MM.1S (cell line): ENCODE measurements at regions not wholly inside any gene's neighbourhood (a gene's known extent, or its start where the extent isn't known, plus 50 kb on each side); places are given as distances from the start of the nearest gene placed in this dataset.

ENCODE experiments used
- DNase-seq: peaks from one replicate; pipeline ENCODE4 v3.0.0-alpha.2; 2015
- H2AFZ ChIP-seq: fragments of 300-600 bp; sonication (generic); 2 replicates; pipeline ENCODE4 v1.6.0; 2016; ENCODE audit warnings: antibody characterized with exemption, low read length
- H3F3A ChIP-seq: fragments of 300-600 bp; sonication (generic); 2 replicates; pipeline ENCODE4 v1.6.1; 2016; ENCODE audit warnings: mild to moderate bottlenecking, antibody characterized with exemption, low read length, moderate library complexity, mixed read lengths; ENCODE audit not compliant: insufficient read depth
- H3K27ac ChIP-seq: fragments of 300-600 bp; sonication (generic); 2 replicates; pipeline ENCODE4 v1.5.1; 2016; ENCODE audit warnings: mild to moderate bottlenecking, low read length
- H3K27me3 ChIP-seq: fragments of 300-600 bp; sonication (generic); replicated peaks from 2 replicates; pipeline ENCODE4 v1.6.0; 2016; ENCODE audit warnings: low read length; ENCODE audit not compliant: insufficient read depth
- H3K36me3 ChIP-seq: fragments of 300-600 bp; sonication (generic); replicated peaks from 2 replicates; pipeline ENCODE4 v1.6.1; 2016; ENCODE audit warnings: mild to moderate bottlenecking, low read length, mixed read lengths; ENCODE audit not compliant: insufficient read depth
- H3K4me1 ChIP-seq: fragments of 300-600 bp; sonication (generic); 2 replicates; pipeline ENCODE4 v1.6.1; 2016; ENCODE audit warnings: low read length, mixed read lengths
- H3K4me2 ChIP-seq: fragments of 300-600 bp; sonication (generic); 2 replicates; pipeline ENCODE4 v1.6.0; 2016; ENCODE audit warnings: low read depth, low read length
- H3K4me3 ChIP-seq: fragments of 300-600 bp; sonication (generic); 2 replicates; pipeline ENCODE4 v1.5.1; 2016; ENCODE audit warnings: low read length, mixed read lengths
- H3K79me2 ChIP-seq: fragments of 300-600 bp; sonication (generic); 2 replicates; pipeline ENCODE4 v1.6.1; 2016; ENCODE audit warnings: mixed run types, low read length, mixed read lengths
- H3K9ac ChIP-seq: fragments of 300-600 bp; sonication (generic); 2 replicates; pipeline ENCODE4 v1.6.1; 2016; ENCODE audit warnings: low read length, mixed read lengths
- H3K9me2 ChIP-seq: fragments of 300-600 bp; sonication (generic); replicated peaks from 2 replicates; pipeline ENCODE4 v1.6.1; 2016; ENCODE audit warnings: mild to moderate bottlenecking, low read length, mixed read lengths; ENCODE audit not compliant: insufficient read depth
- H3K9me3 ChIP-seq: fragments of 300-600 bp; sonication (generic); replicated peaks from 2 replicates; pipeline ENCODE4 v1.6.1; 2016; ENCODE audit warnings: mild to moderate bottlenecking, low read length, mixed read lengths; ENCODE audit not compliant: insufficient read depth
- H4K20me1 ChIP-seq: fragments of 300-600 bp; sonication (generic); 2 replicates; pipeline ENCODE4 v1.6.1; 2016; ENCODE audit warnings: mild to moderate bottlenecking, low read length, moderate library complexity, mixed read lengths; ENCODE audit not compliant: insufficient read depth
- EZH2 ChIP-seq: fragments of 300-600 bp; sonication (generic); optimal IDR thresholded peaks from 2 replicates; pipeline ENCODE3; 2017; ENCODE audit warnings: low read depth, mild to moderate bottlenecking, antibody characterized with exemption, low read length, mixed read lengths
- EZH2phosphoT487 ChIP-seq: fragments of 300-600 bp; sonication (generic); IDR thresholded peaks from 2 replicates; pipeline ENCODE4 v1.6.1; 2018; ENCODE audit warnings: antibody characterized with exemption, low read length
- TF ChIP-seq, protein P1 (sequence below): fragments of 300-600 bp; sonication (generic); IDR thresholded peaks from 2 replicates; pipeline ENCODE4 v1.5.1; 2016; ENCODE audit warnings: antibody characterized with exemption, low read length, mixed read lengths

DNA sequence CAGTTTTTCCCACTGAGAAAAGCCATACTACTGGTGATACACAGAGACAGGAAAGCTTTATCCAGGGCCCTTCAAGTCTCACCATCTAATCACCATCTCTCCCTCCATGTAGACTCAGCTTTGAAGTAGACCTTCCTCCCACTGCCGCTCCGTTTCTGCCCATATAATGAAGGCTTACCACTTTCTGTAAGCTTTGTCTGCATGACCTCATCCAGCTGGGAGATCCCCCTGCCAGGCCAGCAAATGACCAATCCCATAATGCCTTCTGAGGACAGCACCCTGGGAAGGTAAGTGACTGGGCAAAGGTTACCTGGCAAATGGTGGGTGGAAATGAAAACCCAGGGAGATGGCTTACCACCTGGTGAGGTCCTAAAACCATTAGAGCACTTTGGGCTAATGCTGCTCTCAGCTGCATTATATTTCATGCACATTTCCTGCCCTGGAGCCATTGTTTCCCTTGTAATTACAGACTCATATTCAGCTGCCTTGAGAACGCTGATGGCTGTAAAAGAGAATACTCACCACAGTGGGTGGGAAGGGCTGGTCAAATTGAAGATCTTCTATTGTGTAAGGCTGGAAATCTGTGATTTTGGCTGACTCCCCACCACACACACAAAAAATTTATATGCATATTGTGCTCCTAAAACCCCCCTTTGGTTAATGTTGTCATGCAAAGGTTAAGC, 350.7 kb upstream of the SYT4 start:
- TF ChIP-seq, protein P1, sequence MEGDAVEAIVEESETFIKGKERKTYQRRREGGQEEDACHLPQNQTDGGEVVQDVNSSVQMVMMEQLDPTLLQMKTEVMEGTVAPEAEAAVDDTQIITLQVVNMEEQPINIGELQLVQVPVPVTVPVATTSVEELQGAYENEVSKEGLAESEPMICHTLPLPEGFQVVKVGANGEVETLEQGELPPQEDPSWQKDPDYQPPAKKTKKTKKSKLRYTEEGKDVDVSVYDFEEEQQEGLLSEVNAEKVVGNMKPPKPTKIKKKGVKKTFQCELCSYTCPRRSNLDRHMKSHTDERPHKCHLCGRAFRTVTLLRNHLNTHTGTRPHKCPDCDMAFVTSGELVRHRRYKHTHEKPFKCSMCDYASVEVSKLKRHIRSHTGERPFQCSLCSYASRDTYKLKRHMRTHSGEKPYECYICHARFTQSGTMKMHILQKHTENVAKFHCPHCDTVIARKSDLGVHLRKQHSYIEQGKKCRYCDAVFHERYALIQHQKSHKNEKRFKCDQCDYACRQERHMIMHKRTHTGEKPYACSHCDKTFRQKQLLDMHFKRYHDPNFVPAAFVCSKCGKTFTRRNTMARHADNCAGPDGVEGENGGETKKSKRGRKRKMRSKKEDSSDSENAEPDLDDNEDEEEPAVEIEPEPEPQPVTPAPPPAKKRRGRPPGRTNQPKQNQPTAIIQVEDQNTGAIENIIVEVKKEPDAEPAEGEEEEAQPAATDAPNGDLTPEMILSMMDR: no peak
- no peak for TF ChIP-seq EZH2phosphoT487
- TF ChIP-seq EZH2: no peak
- Histone ChIP-seq H3K27ac (no peak overlapping the region), H4K20me1 (no peaks in the 10 kb centered on the region), H3K4me3 (no peak overlapping the region), H3K9ac (no peak overlapping the region), H3K9me2 (no peaks in the 10 kb centered on the region), H3F3A (no peaks in the 10 kb centered on the region), H3K79me2 (no peaks in the 10 kb centered on the region), H2AFZ (no peak overlapping the region), H3K4me1 (no peaks in the 10 kb centered on the region), H3K4me2 (no peak overlapping the region), H3K36me3 (no peaks in the 10 kb centered on the region), H3K9me3 (no peaks in the 10 kb centered on the region), H3K27me3 (no peaks in the 10 kb centered on the region)
- no peak for DNase-seq

DNA sequence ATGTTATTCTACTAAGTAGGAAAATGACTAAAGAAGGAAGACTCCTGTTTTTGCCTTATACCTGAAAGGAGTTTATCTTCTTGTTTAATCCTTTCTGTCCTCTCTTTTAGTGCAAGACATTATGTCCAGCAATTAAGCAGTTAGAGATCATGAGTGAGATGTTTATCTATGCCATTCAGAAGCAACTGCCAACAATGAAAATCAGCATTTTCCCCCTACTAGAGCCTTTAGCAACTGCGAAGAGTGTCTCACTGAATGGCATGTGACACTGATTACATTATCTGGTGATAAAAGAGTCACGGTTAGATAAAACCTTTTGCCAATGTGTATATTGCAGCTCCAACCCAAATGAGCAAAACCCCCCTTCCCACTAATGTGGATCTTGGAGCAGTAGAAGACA, 357.7 kb upstream of the SYT4 start:
- no peaks in the 10 kb centered on the region for H3K79me2 ChIP-seq
- no peak overlapping the region for H3K4me2 ChIP-seq
- H3K27me3 ChIP-seq: no peaks in the 10 kb centered on the region
- DNase-seq: no peak
- no peak overlapping the region for H3K9ac ChIP-seq
- no peak overlapping the region for H3K27ac ChIP-seq
- H3K9me3 ChIP-seq: no peaks in the 10 kb centered on the region
- no peak overlapping the region for H3K4me3 ChIP-seq
- no peak overlapping the region for H2AFZ ChIP-seq
- no peaks in the 10 kb centered on the region for H3K9me2 ChIP-seq
- no peaks in the 10 kb centered on the region for H3K36me3 ChIP-seq
- no peaks in the 10 kb centered on the region for H3K4me1 ChIP-seq
- H4K20me1 ChIP-seq: no peaks in the 10 kb centered on the region
- TF ChIP-seq EZH2phosphoT487 (no peak), EZH2 (no peak)
- TF ChIP-seq, protein P1: no peak
- no peaks in the 10 kb centered on the region for H3F3A ChIP-seq

DNA sequence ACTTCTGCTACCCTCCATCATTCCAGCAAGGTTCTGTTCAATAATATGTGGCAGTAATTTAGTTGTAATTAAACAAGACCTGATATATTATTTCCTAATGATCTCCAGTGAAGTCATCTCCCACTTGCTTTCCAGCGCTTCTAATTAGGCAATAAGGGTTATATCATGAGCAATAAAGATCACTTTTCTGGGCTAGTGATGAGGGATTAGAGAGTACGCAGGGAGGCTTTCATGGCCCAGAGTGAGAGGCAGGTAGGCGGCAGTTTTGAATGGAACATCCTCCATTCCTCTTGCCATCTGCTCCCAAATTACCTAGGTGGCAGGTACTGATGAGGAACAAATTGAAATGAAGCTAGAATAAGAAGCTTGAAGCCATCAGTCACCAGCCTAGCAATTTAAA, 358.1 kb upstream of the SYT4 start:
- no peaks in the 10 kb centered on the region for H3K79me2 ChIP-seq
- H3K27ac ChIP-seq: no peak overlapping the region
- no peaks in the 10 kb centered on the region for H3F3A ChIP-seq
- no peak overlapping the region for H3K9ac ChIP-seq
- no peaks in the 10 kb centered on the region for H3K27me3 ChIP-seq
- H3K4me2 ChIP-seq: no peak overlapping the region
- H3K4me1 ChIP-seq: no peaks in the 10 kb centered on the region
- H3K9me2 ChIP-seq: no peaks in the 10 kb centered on the region
- no peak for DNase-seq
- TF ChIP-seq, protein P1: no peak
- TF ChIP-seq EZH2phosphoT487 (no peak), EZH2 (no peak)
- H3K36me3 ChIP-seq: no peaks in the 10 kb centered on the region
- no peaks in the 10 kb centered on the region for H4K20me1 ChIP-seq
- no peaks in the 10 kb centered on the region for H3K9me3 ChIP-seq
- H2AFZ ChIP-seq: no peak overlapping the region
- no peak overlapping the region for H3K4me3 ChIP-seq
